HL-60 (cell line): ENCODE measurements at regions not wholly inside any gene's neighbourhood (a gene's known extent, or its start where the extent isn't known, plus 50 kb on each side); places are given as distances from the start of the nearest gene placed in this dataset.

ENCODE experiments used
- DNase-seq, 2 experiments: peaks; one replicate each; pipeline ENCODE4 v3.0.0-alpha.2; 2010 to 2020; ENCODE audit warnings: low read depth in 1 of 2, low spot score in 1 of 2
- H3K27ac ChIP-seq: fragments of 250-450 bp; sonication (Bioruptor Pico); replicated peaks from 2 replicates; pipeline ENCODE4 v1.5.1; 2020; ENCODE audit warnings: mild to moderate bottlenecking, moderate library complexity
- H3K27me3 ChIP-seq: fragments of 250-450 bp; sonication (Bioruptor Pico); 2 replicates; pipeline ENCODE4 v1.5.1; 2021; ENCODE audit warnings: mild to moderate bottlenecking, moderate library complexity; ENCODE audit not compliant: insufficient read depth, poor library complexity, severe bottlenecking
- H3K4me3 ChIP-seq: replicated peaks from 2 replicates; pipeline ENCODE4 v1.5.1; 2011; ENCODE audit warnings: mild to moderate bottlenecking, control low read depth, low read length; ENCODE audit not compliant: insufficient read depth
- CTCF ChIP-seq: IDR thresholded peaks from one replicate; pipeline ENCODE4 v1.5.1; 2011; ENCODE audit warnings: low read length, control low read depth, inconsistent platforms; ENCODE audit not compliant: insufficient read depth
- GABPA ChIP-seq: IDR thresholded peaks from 2 replicates; pipeline ENCODE4 v1.6.1; 2012; ENCODE audit warnings: low read depth
- POLR2AphosphoS5 ChIP-seq: IDR thresholded peaks from 2 replicates; pipeline ENCODE4 v1.6.1; 2012; ENCODE audit warnings: low read depth
- REST ChIP-seq: IDR thresholded peaks from 2 replicates; pipeline ENCODE4 v1.6.1; 2012; ENCODE audit warnings: low read depth; ENCODE audit not compliant: insufficient replicate concordance
- SPI1 ChIP-seq: IDR thresholded peaks from 2 replicates; pipeline ENCODE4 v1.6.1; 2012; ENCODE audit warnings: low read depth, mild to moderate bottlenecking, borderline replicate concordance

- TF ChIP-seq SPI1 (no peak), REST (no peak), POLR2AphosphoS5 (no peak), GABPA (no peak), CTCF (no peak)
- H3K27ac ChIP-seq = no peak overlapping the region
- DNase-seq = no peak
- peaks cover 12% of the 10 kb centered on the region for H3K27me3 ChIP-seq
- H3K4me3 ChIP-seq = no peak overlapping the region
Measured at GRCh38 chr2:7400628-7401027, 483.4 kb downstream of the RNF144A start.

GRCh38 chr2:7403092-7403775 is 486.0 kb downstream of the RNF144A start:
- Histone ChIP-seq H3K27me3 (peaks cover 10% of the 10 kb centered on the region), H3K4me3 (no peak overlapping the region), H3K27ac (no peak overlapping the region)
- no peak for DNase-seq
- TF ChIP-seq POLR2AphosphoS5 = no peak
- TF ChIP-seq CTCF = no peak
- TF ChIP-seq REST = no peak
- no peak for TF ChIP-seq GABPA
- no peak for TF ChIP-seq SPI1

- TF ChIP-seq CTCF (no peak), POLR2AphosphoS5 (no peak), REST (no peak), GABPA (no peak), SPI1 (no peak)
Measured at GRCh38 chr2:7405861-7406715, 488.9 kb downstream of the RNF144A start.

More at GRCh38 chr2:7405861-7406715, 488.9 kb downstream of the RNF144A start:
- Histone ChIP-seq H3K27me3 (peaks cover 11% of the 10 kb centered on the region), H3K27ac (no peak overlapping the region), H3K4me3 (no peak overlapping the region)
- no peak for DNase-seq
